ENCODE measurements at regions not wholly inside any gene's neighbourhood (a gene's known extent, or its start where the extent isn't known, plus 50 kb on each side); places are given as distances from the start of the nearest gene placed in this dataset.
A peak's percentile ranks its signal among the peaks of the same experiment; 100 is the strongest.

DNA sequence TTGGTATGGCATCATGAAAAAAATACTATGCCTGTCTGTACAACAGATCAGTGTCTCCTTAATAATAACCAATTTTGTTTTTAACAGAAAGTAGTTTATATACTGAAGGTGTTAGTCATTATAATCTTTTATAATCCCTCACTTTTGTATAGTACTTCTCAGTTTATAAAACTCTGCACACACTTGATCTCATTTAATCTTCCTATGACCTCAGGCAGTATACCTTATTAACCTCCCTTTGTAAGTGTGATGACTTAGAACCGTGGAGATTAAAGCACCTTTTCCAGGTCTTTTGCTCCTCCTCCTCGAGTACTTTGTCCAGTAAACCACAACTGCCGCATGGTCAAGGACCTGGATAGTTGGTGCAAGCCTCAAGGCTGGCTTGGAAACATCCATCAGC is 945.5 kb downstream of the EPHA4 start:
- H3K36me3 ChIP-seq (ENCODE audit: control insufficient read depth in 1 of 2, insufficient read depth in 2 of 2, low read depth in 1 of 2, low read length in 2 of 2), result no peaks in the 10 kb centered on the region
- no peak overlapping the region for H3K4me2 ChIP-seq (ENCODE audit: low read length, poor library complexity, severe bottlenecking)
- H3K27me3 ChIP-seq (ENCODE audit: control insufficient read depth in 1 of 2, insufficient read depth in 1 of 2, low read length in 2 of 2), result no peaks in the 10 kb centered on the region
- 82% methylated on average over 3 of the region's 3 CpGs for WGBS
- no peak overlapping the region for H2AFZ ChIP-seq (ENCODE audit: low read depth, low read length)
- H3K14ac ChIP-seq (ENCODE audit: low read length in 2 of 2), result no peak overlapping the region
- H2BK15ac ChIP-seq (ENCODE audit: low read depth, poor library complexity, severe bottlenecking), result no peak overlapping the region
- H3K4ac ChIP-seq (ENCODE audit: low read depth in 1 of 2, low read length in 2 of 2), result no peak overlapping the region
- H2BK12ac ChIP-seq (ENCODE audit: low read length in 2 of 2), result peak overlapping the region in 1 of 2 experiments; percentile 24
- no peak for DNase-seq
- H3K4me3 ChIP-seq (ENCODE audit: insufficient read depth in 1 of 2, low read depth in 1 of 2, low read length in 2 of 2), result no peak overlapping the region
- H4K91ac ChIP-seq (ENCODE audit: low read length), result no peak overlapping the region
- no peaks in the 10 kb centered on the region for H3K4me1 ChIP-seq (ENCODE audit: control insufficient read depth, insufficient read depth, low read depth, low read length)
- H3K23ac ChIP-seq (ENCODE audit: low read length in 2 of 2), result no peak overlapping the region
- no peak overlapping the region for H4K8ac ChIP-seq (ENCODE audit: low read length)
- no peaks in the 10 kb centered on the region for H3K9me3 ChIP-seq (ENCODE audit: control insufficient read depth, low read length)
- no peak overlapping the region for H3K18ac ChIP-seq (ENCODE audit: low read depth in 1 of 2, low read length in 2 of 2)
- H2BK5ac ChIP-seq (ENCODE audit: low read depth, low read length, poor library complexity, severe bottlenecking), result no peak overlapping the region
- H3K9ac ChIP-seq (ENCODE audit: low read length), result no peak overlapping the region
- H3K79me1 ChIP-seq (replicated peaks; ENCODE audit: low read length, poor library complexity, severe bottlenecking), result no peaks in the 10 kb centered on the region
- no peak overlapping the region for H2BK120ac ChIP-seq (ENCODE audit: low read depth, low read length)
- H3K27ac ChIP-seq (ENCODE audit: low read length, poor library complexity, severe bottlenecking), result no peak overlapping the region
- H2AK5ac ChIP-seq (ENCODE audit: low read length, severe bottlenecking), result no peak overlapping the region

DNA sequence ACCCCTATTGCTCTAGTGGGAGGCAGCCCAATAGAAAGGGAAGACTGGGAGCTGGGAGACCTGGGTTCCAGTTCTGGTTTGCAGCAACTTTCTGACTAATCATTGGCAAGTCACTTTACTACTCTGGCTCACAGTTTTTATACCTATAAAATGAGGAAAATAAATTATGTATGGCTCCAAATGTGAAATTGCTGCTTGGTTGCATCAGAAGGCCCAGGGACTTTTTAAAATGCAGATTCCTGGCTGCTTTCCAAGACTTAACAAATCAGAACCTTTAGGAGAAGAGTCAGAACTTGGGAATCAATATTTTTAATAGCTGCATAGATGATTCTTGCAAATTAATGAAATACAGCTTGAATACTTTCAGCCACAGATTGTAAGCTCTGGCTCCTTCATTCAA is 943.9 kb downstream of the EPHA4 start:
- Histone ChIP-seq H3K4me1 (ENCODE audit: control insufficient read depth, insufficient read depth, low read depth, low read length) (no peaks in the 10 kb centered on the region), H3K27ac (ENCODE audit: low read length, poor library complexity, severe bottlenecking) (no peak overlapping the region), H4K91ac (ENCODE audit: low read length) (no peak overlapping the region), H2BK5ac (ENCODE audit: low read depth, low read length, poor library complexity, severe bottlenecking) (no peak overlapping the region), H3K9ac (ENCODE audit: low read length) (no peak overlapping the region), H3K14ac (ENCODE audit: low read length in 2 of 2) (no peak overlapping the region), H3K4ac (ENCODE audit: low read depth in 1 of 2, low read length in 2 of 2) (no peak overlapping the region), H3K27me3 (ENCODE audit: control insufficient read depth in 1 of 2, insufficient read depth in 1 of 2, low read length in 2 of 2) (no peaks in the 10 kb centered on the region), H3K4me3 (ENCODE audit: insufficient read depth in 1 of 2, low read depth in 1 of 2, low read length in 2 of 2) (no peak overlapping the region), H2BK120ac (ENCODE audit: low read depth, low read length) (no peak overlapping the region), H2AK5ac (ENCODE audit: low read length, severe bottlenecking) (no peak overlapping the region), H2AFZ (ENCODE audit: low read depth, low read length) (no peak overlapping the region), H2BK15ac (ENCODE audit: low read depth, poor library complexity, severe bottlenecking) (no peak overlapping the region), H3K79me1 (replicated peaks; ENCODE audit: low read length, poor library complexity, severe bottlenecking) (no peaks in the 10 kb centered on the region), H3K9me3 (ENCODE audit: control insufficient read depth, low read length) (no peaks in the 10 kb centered on the region), H4K8ac (ENCODE audit: low read length) (no peak overlapping the region), H3K23ac (ENCODE audit: low read length in 2 of 2) (no peak overlapping the region), H2BK12ac (ENCODE audit: low read length in 2 of 2) (no peak overlapping the region), H3K18ac (ENCODE audit: low read depth in 1 of 2, low read length in 2 of 2) (no peak overlapping the region), H3K36me3 (ENCODE audit: control insufficient read depth in 1 of 2, insufficient read depth in 2 of 2, low read depth in 1 of 2, low read length in 2 of 2) (no peaks in the 10 kb centered on the region), H3K4me2 (ENCODE audit: low read length, poor library complexity, severe bottlenecking) (no peak overlapping the region)
- DNase-seq, result no peak

DNA sequence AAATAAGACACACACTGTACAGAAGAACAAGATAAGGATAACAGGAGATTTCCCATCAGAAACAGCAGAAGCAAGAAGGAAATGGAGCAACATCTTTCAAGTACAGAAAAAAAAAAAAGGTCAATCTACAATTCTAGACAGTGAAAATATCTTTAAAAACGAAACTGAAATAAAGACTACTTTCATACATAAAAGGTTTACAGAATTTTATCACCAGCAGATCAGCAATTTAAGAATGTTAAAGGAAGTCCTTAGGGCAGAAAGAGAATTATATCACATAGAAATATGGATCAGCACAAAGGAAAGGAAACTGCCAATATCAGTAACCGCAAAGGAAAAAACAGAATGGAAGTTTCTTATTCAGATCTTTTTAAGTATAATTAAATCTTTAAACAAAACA is 931.0 kb downstream of the EPHA4 start:
- no peak overlapping the region for H3K18ac ChIP-seq (ENCODE audit: low read depth in 1 of 2, low read length in 2 of 2)
- H3K23ac ChIP-seq (ENCODE audit: low read length in 2 of 2), result no peak overlapping the region
- no peak overlapping the region for H4K91ac ChIP-seq (ENCODE audit: low read length)
- H3K14ac ChIP-seq (ENCODE audit: low read length in 2 of 2), result no peak overlapping the region
- no peak overlapping the region for H2BK15ac ChIP-seq (ENCODE audit: low read depth, poor library complexity, severe bottlenecking)
- no peak overlapping the region for H4K8ac ChIP-seq (ENCODE audit: low read length)
- H3K9me3 ChIP-seq (ENCODE audit: control insufficient read depth, low read length), result no peaks in the 10 kb centered on the region
- H3K9ac ChIP-seq (ENCODE audit: low read length), result no peak overlapping the region
- H2BK5ac ChIP-seq (ENCODE audit: low read depth, low read length, poor library complexity, severe bottlenecking), result no peak overlapping the region
- H3K27ac ChIP-seq (ENCODE audit: low read length, poor library complexity, severe bottlenecking), result no peak overlapping the region
- WGBS, result no CpG with 5 or more reads among the region's 2 CpGs
- H3K27me3 ChIP-seq (ENCODE audit: control insufficient read depth in 1 of 2, insufficient read depth in 1 of 2, low read length in 2 of 2), result no peaks in the 10 kb centered on the region
- no peak for DNase-seq
- no peak overlapping the region for H2AFZ ChIP-seq (ENCODE audit: low read depth, low read length)
- no peak overlapping the region for H3K4ac ChIP-seq (ENCODE audit: low read depth in 1 of 2, low read length in 2 of 2)
- no peak overlapping the region for H3K4me2 ChIP-seq (ENCODE audit: low read length, poor library complexity, severe bottlenecking)
- no peak overlapping the region for H3K4me3 ChIP-seq (ENCODE audit: insufficient read depth in 1 of 2, low read depth in 1 of 2, low read length in 2 of 2)
- H2BK12ac ChIP-seq (ENCODE audit: low read length in 2 of 2), result no peak overlapping the region
- H3K4me1 ChIP-seq (ENCODE audit: control insufficient read depth, insufficient read depth, low read depth, low read length), result no peaks in the 10 kb centered on the region
- no peak overlapping the region for H2BK120ac ChIP-seq (ENCODE audit: low read depth, low read length)
- H2AK5ac ChIP-seq (ENCODE audit: low read length, severe bottlenecking), result no peak overlapping the region
- H3K79me1 ChIP-seq (replicated peaks; ENCODE audit: low read length, poor library complexity, severe bottlenecking), result no peaks in the 10 kb centered on the region
- H3K36me3 ChIP-seq (ENCODE audit: control insufficient read depth in 1 of 2, insufficient read depth in 2 of 2, low read depth in 1 of 2, low read length in 2 of 2), result no peaks in the 10 kb centered on the region

DNA sequence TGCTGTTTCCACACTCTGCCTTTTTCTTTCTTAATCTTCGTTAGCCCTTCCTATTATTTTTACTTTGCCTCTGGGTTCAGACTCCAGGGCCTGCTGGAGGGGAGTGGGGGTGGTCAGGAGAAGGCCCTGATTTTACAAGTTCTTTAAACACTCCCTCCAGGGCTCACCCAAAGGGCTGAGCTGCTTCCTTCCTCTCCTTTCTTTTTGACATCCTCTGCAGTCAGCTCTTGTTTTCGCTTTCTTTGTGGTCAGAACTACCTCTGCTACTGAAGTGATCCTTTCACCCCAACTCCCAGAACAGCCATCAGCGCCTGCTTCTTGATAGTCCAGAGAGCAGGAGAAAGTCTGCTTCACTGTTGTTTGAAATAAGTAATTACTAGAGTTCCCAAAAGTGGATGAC is 925.7 kb downstream of the EPHA4 start:
- Histone ChIP-seq H2AK5ac (ENCODE audit: low read length, severe bottlenecking) (no peak overlapping the region), H2BK15ac (ENCODE audit: low read depth, poor library complexity, severe bottlenecking) (no peak overlapping the region), H3K9ac (ENCODE audit: low read length) (no peak overlapping the region), H3K36me3 (ENCODE audit: control insufficient read depth in 1 of 2, insufficient read depth in 2 of 2, low read depth in 1 of 2, low read length in 2 of 2) (no peaks in the 10 kb centered on the region), H3K9me3 (ENCODE audit: control insufficient read depth, low read length) (no peaks in the 10 kb centered on the region), H4K91ac (ENCODE audit: low read length) (no peak overlapping the region), H3K27me3 (ENCODE audit: control insufficient read depth in 1 of 2, insufficient read depth in 1 of 2, low read length in 2 of 2) (peaks cover 0 to 4% of the 10 kb centered on the region in 2 experiments), H3K4me1 (ENCODE audit: control insufficient read depth, insufficient read depth, low read depth, low read length) (no peaks in the 10 kb centered on the region), H2BK5ac (ENCODE audit: low read depth, low read length, poor library complexity, severe bottlenecking) (no peak overlapping the region), H3K4ac (ENCODE audit: low read depth in 1 of 2, low read length in 2 of 2) (no peak overlapping the region), H3K23ac (ENCODE audit: low read length in 2 of 2) (no peak overlapping the region), H3K14ac (ENCODE audit: low read length in 2 of 2) (no peak overlapping the region), H3K79me1 (replicated peaks; ENCODE audit: low read length, poor library complexity, severe bottlenecking) (no peaks in the 10 kb centered on the region), H4K8ac (ENCODE audit: low read length) (no peak overlapping the region), H3K4me3 (ENCODE audit: insufficient read depth in 1 of 2, low read depth in 1 of 2, low read length in 2 of 2) (no peak overlapping the region), H2AFZ (ENCODE audit: low read depth, low read length) (no peak overlapping the region), H2BK12ac (ENCODE audit: low read length in 2 of 2) (no peak overlapping the region), H3K4me2 (ENCODE audit: low read length, poor library complexity, severe bottlenecking) (no peak overlapping the region), H2BK120ac (ENCODE audit: low read depth, low read length) (no peak overlapping the region), H3K27ac (ENCODE audit: low read length, poor library complexity, severe bottlenecking) (no peak overlapping the region), H3K18ac (ENCODE audit: low read depth in 1 of 2, low read length in 2 of 2) (no peak overlapping the region)
- 70% methylated on average over 2 of the region's 3 CpGs for WGBS
- no peak for DNase-seq

Measured in mesenchymal stem cell (in vitro differentiated cells and primary cell).